ENCODE measurements at regions not wholly inside any gene's neighbourhood (a gene's known extent, or its start where the extent isn't known, plus 50 kb on each side); places are given as distances from the start of the nearest gene placed in this dataset.

GRCh38 chr3:32621466-32621865 lies 50.8 kb upstream of the DYNC1LI1 start:
- no peak overlapping the region for H3K27ac ChIP-seq
- intact Hi-C loops (cut with DNase I) = no loop called here
- WGBS, 2 donors = 81 to 88% methylated on average over 9 to 10 of the region's 10 CpGs
- no peaks in the 10 kb centered on the region for H3K36me3 ChIP-seq (replicated peaks in 1 of 2; ENCODE audit: insufficient read depth in 1 of 2, low read depth in 2 of 2)
- DNase-seq = no peak
- no peak overlapping the region for H3K4me3 ChIP-seq
- no peaks in the 10 kb centered on the region for H3K9me3 ChIP-seq
- no peaks in the 10 kb centered on the region for H3K27me3 ChIP-seq
- TF ChIP-seq POLR2A (IDR thresholded peaks at IDR 0.05) = no peak
- TF ChIP-seq, protein P1, sequence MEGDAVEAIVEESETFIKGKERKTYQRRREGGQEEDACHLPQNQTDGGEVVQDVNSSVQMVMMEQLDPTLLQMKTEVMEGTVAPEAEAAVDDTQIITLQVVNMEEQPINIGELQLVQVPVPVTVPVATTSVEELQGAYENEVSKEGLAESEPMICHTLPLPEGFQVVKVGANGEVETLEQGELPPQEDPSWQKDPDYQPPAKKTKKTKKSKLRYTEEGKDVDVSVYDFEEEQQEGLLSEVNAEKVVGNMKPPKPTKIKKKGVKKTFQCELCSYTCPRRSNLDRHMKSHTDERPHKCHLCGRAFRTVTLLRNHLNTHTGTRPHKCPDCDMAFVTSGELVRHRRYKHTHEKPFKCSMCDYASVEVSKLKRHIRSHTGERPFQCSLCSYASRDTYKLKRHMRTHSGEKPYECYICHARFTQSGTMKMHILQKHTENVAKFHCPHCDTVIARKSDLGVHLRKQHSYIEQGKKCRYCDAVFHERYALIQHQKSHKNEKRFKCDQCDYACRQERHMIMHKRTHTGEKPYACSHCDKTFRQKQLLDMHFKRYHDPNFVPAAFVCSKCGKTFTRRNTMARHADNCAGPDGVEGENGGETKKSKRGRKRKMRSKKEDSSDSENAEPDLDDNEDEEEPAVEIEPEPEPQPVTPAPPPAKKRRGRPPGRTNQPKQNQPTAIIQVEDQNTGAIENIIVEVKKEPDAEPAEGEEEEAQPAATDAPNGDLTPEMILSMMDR (IDR thresholded peaks at IDR 0.05) = no peak
- no peak for ATAC-seq
- no peaks in the 10 kb centered on the region for H3K4me1 ChIP-seq

DNA sequence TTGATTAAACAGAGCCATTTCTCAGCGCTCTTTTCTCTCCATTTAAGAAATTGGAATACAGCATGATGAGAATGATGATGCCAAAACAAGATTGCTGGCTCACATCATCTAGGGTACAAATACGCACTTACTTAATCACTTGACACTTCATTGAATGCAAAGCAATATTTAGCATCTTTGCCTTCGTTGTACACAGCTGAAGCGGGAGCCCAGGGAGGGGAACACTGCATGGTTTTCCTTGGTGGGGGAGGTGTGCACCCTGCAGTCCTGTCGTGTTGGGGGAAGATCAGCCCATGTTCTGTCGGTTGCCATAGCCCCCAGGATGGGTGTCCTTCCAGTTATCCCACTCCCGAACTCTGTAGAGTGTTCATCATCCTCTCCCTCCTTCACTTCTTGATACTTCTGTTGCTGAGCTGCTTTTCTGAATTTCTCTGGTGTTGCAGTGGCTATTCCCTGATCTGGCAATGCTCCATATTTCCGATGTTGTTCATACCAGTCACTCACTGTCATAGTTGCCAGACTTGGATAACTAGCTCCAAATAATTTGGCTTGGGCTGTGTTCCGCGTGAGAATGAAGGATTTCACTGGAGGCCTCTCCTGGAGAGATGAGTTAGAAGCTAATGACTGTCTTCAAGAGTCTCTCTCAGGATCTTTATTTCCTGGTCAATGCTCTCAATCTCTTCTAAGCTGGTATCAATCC lies 50.1 kb upstream of the DYNC1LI1 start:
- DNase-seq (no peak), ATAC-seq (no peak)
- WGBS, 2 donors = 70 to 80% methylated on average over 10 of the region's 10 CpGs
- Histone ChIP-seq H3K9me3 (no peaks in the 10 kb centered on the region), H3K27ac (no peak overlapping the region), H3K4me1 (no peaks in the 10 kb centered on the region), H3K27me3 (no peaks in the 10 kb centered on the region), H3K36me3 (replicated peaks in 1 of 2; ENCODE audit: insufficient read depth in 1 of 2, low read depth in 2 of 2) (no peaks in the 10 kb centered on the region), H3K4me3 (no peak overlapping the region)
- TF ChIP-seq, protein P1 (IDR thresholded peaks at IDR 0.05) = no peak
- TF ChIP-seq POLR2A (IDR thresholded peaks at IDR 0.05) = no peak
- intact Hi-C loops (cut with DNase I) = no loop called here

Measured in body of pancreas (tissue), 4 donors.